G401.6 (cell line): ENCODE measurements at regions not wholly inside any gene's neighbourhood (a gene's known extent, or its start where the extent isn't known, plus 50 kb on each side); places are given as distances from the start of the nearest gene placed in this dataset.
A peak's percentile ranks its signal among the peaks of the same experiment; 100 is the strongest.

Experiments used
- FAIRE-seq: peaks from 2 replicates; lab custom pipeline; 2012; peaks lifted over from hg19 to GRCh38; lab: Jason Lieb, UNC

- FAIRE-seq = peak; percentile 100
Observed at GRCh38 chr12:65517656-65518210, 239.2 kb downstream of the MSRB3 start.

GRCh38 chr12:65518771-65519170, 240.3 kb downstream of the MSRB3 start:
- peak; percentile 98 for FAIRE-seq

- FAIRE-seq = no peak
Observed at GRCh38 chr12:65520658-65521057, 242.2 kb downstream of the MSRB3 start.

- peak; percentile 92 for FAIRE-seq
Observed at GRCh38 chr12:65522956-65523860, 244.7 kb downstream of the MSRB3 start.

- FAIRE-seq = no peak
Observed at GRCh38 chr12:65524666-65525065, 246.2 kb downstream of the MSRB3 start.

- peak; percentile 100 for FAIRE-seq
Observed at GRCh38 chr12:65525491-65526141, 247.1 kb downstream of the MSRB3 start.

- no peak for FAIRE-seq
Observed at GRCh38 chr12:65526311-65526710, 247.8 kb downstream of the MSRB3 start.

- FAIRE-seq = peak; percentile 99
Observed at GRCh38 chr12:65528127-65528526, 249.6 kb downstream of the MSRB3 start.

GRCh38 chr12:65529106-65529505, 250.6 kb downstream of the MSRB3 start:
- no peak for FAIRE-seq

- peak; percentile 100 for FAIRE-seq
Observed at GRCh38 chr12:65529771-65530435, 251.4 kb downstream of the MSRB3 start.

- no peak for FAIRE-seq
Observed at GRCh38 chr12:65532162-65532561, 253.7 kb downstream of the MSRB3 start.

GRCh38 chr12:65532764-65533163, 254.3 kb downstream of the MSRB3 start:
- no peak for FAIRE-seq

- FAIRE-seq = no peak
Observed at GRCh38 chr12:65533177-65533883, 254.8 kb downstream of the MSRB3 start.

GRCh38 chr12:65534238-65534841, 255.9 kb downstream of the MSRB3 start:
- FAIRE-seq = peak; percentile 99

- no peak for FAIRE-seq
Observed at GRCh38 chr12:65535946-65536345, 257.5 kb downstream of the MSRB3 start.

GRCh38 chr12:65536351-65536750, 257.9 kb downstream of the MSRB3 start:
- no peak for FAIRE-seq

- peak; percentile 100 for FAIRE-seq
Observed at GRCh38 chr12:65536876-65537681, 258.6 kb downstream of the MSRB3 start.

GRCh38 chr12:65537978-65538377, 259.5 kb downstream of the MSRB3 start:
- no peak for FAIRE-seq

GRCh38 chr12:65539023-65539422, 260.5 kb downstream of the MSRB3 start:
- FAIRE-seq = peak; percentile 94

GRCh38 chr12:65540140-65540539, 261.7 kb downstream of the MSRB3 start:
- FAIRE-seq = peak; percentile 95

- no peak for FAIRE-seq
Observed at GRCh38 chr12:65546528-65546927, 268.0 kb downstream of the MSRB3 start.
